ENCODE measurements at regions not wholly inside any gene's neighbourhood (a gene's known extent, or its start where the extent isn't known, plus 50 kb on each side); places are given as distances from the start of the nearest gene placed in this dataset.

DNA sequence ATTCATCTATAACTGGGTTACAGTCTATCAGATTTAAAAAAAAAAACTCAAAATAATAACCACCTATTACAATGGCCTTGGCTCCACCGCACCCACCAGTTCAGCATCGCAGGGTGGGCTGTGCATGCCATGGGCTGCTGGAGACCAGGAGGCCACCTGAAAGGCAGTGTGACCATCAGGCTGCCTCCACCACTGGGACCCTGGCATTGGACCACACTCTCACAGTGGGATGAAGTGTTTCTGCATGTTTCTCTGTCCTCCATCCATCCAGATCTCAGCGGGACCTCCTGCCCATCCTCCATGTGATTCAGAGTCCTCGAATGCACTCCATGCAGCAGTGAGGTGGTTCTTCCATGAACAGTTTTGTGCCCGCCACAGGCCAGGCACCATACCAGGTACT, 206.1 kb upstream of the CST7 start:
- no peaks in the 10 kb centered on the region for H3K36me3 ChIP-seq (ENCODE audit: control insufficient read depth, low read length)
- no peaks in the 10 kb centered on the region for H3K4me1 ChIP-seq (ENCODE audit: control insufficient read depth, low read length)
- no peak overlapping the region for H3K27ac ChIP-seq (ENCODE audit: low read depth, low read length)
- no peak overlapping the region for H3K4me3 ChIP-seq (ENCODE audit: low read length)
- H3K27me3 ChIP-seq (ENCODE audit: control insufficient read depth, low read length): no peaks in the 10 kb centered on the region; the same call in 1 of the 2 replicates
- H3K79me2 ChIP-seq (ENCODE audit: control insufficient read depth, low read length): no peaks in the 10 kb centered on the region
- no peaks in the 10 kb centered on the region for H3K9me3 ChIP-seq (ENCODE audit: control insufficient read depth, insufficient read depth, low read length)
- no peaks in the 10 kb centered on the region for H3F3A ChIP-seq (ENCODE audit: control insufficient read depth, insufficient read depth)
- H3K4me2 ChIP-seq (ENCODE audit: low read length): no peak overlapping the region
- H4K20me1 ChIP-seq (ENCODE audit: control insufficient read depth, insufficient read depth, low read depth, low read length): no peaks in the 10 kb centered on the region
- TF ChIP-seq, protein P1, sequence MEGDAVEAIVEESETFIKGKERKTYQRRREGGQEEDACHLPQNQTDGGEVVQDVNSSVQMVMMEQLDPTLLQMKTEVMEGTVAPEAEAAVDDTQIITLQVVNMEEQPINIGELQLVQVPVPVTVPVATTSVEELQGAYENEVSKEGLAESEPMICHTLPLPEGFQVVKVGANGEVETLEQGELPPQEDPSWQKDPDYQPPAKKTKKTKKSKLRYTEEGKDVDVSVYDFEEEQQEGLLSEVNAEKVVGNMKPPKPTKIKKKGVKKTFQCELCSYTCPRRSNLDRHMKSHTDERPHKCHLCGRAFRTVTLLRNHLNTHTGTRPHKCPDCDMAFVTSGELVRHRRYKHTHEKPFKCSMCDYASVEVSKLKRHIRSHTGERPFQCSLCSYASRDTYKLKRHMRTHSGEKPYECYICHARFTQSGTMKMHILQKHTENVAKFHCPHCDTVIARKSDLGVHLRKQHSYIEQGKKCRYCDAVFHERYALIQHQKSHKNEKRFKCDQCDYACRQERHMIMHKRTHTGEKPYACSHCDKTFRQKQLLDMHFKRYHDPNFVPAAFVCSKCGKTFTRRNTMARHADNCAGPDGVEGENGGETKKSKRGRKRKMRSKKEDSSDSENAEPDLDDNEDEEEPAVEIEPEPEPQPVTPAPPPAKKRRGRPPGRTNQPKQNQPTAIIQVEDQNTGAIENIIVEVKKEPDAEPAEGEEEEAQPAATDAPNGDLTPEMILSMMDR (IDR thresholded peaks at IDR 0.05; ENCODE audit: low read depth, low read length, poor library complexity, severe bottlenecking): no peak
- TF ChIP-seq EZH2phosphoT487 (IDR thresholded peaks at IDR 0.05; ENCODE audit: borderline replicate concordance, low read length): no peak
- H3K9me2 ChIP-seq (replicated peaks; ENCODE audit: control insufficient read depth, low read length): no peaks in the 10 kb centered on the region

DNA sequence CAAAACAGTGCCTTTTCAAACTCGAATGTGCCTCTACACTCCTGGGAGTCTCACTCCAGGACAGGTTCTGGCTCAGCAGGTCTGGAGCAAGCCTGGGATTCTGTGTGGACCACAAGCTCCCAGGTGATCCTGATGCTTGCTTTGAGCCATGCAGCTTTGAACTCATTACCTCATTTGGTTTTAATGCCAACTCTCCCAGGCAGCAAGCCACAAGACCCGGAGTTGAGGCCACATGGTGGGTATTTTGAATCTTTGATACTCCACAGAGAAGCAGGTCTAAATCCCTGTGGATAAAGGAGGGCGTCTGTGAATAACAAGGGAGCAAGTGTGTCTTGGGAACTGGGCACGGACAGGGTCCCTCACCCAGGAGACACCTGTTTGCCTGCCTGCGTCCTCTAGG, 205.4 kb upstream of the CST7 start:
- TF ChIP-seq EZH2phosphoT487 (IDR thresholded peaks at IDR 0.05; ENCODE audit: borderline replicate concordance, low read length): no peak
- TF ChIP-seq, protein P1 (IDR thresholded peaks at IDR 0.05; ENCODE audit: low read depth, low read length, poor library complexity, severe bottlenecking): no peak
- Histone ChIP-seq H3K4me1 (ENCODE audit: control insufficient read depth, low read length) (no peaks in the 10 kb centered on the region), H4K20me1 (ENCODE audit: control insufficient read depth, insufficient read depth, low read depth, low read length) (no peaks in the 10 kb centered on the region), H3K27me3 (ENCODE audit: control insufficient read depth, low read length) (no peaks in the 10 kb centered on the region; the same call in 1 of the 2 replicates), H3K9me2 (replicated peaks; ENCODE audit: control insufficient read depth, low read length) (no peaks in the 10 kb centered on the region), H3K36me3 (ENCODE audit: control insufficient read depth, low read length) (no peaks in the 10 kb centered on the region), H3K4me2 (ENCODE audit: low read length) (no peak overlapping the region), H3K79me2 (ENCODE audit: control insufficient read depth, low read length) (no peaks in the 10 kb centered on the region), H3K27ac (ENCODE audit: low read depth, low read length) (no peak overlapping the region), H3K9me3 (ENCODE audit: control insufficient read depth, insufficient read depth, low read length) (no peaks in the 10 kb centered on the region), H3K4me3 (ENCODE audit: low read length) (no peak overlapping the region), H3F3A (ENCODE audit: control insufficient read depth, insufficient read depth) (no peaks in the 10 kb centered on the region)

DNA sequence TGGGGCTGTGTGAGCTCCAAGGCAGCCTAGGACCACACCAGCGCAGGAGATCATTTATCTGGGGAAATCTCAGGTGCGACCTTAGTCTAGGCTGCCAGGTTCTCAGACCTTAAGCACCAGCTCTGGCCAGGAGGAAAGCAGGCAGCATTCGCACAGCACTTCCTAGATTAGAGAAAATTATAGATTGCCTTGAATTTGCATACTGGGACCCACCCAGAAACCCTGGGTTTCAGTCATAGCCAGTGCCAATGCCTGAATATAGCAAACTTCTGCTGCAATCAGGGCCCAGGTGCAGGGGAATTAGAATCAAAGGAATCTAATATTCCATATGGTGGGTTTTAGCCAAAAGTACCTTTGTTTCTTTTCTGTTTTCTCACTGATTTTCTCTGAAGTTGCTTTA, 204.3 kb upstream of the CST7 start:
- Histone ChIP-seq H3K9me3 (ENCODE audit: control insufficient read depth, insufficient read depth, low read length) (no peaks in the 10 kb centered on the region), H3K79me2 (ENCODE audit: control insufficient read depth, low read length) (no peaks in the 10 kb centered on the region), H3K4me2 (ENCODE audit: low read length) (no peak overlapping the region), H3K27ac (ENCODE audit: low read depth, low read length) (no peak overlapping the region), H3K4me3 (ENCODE audit: low read length) (no peak overlapping the region), H3K9me2 (replicated peaks; ENCODE audit: control insufficient read depth, low read length) (no peaks in the 10 kb centered on the region), H3F3A (ENCODE audit: control insufficient read depth, insufficient read depth) (no peaks in the 10 kb centered on the region), H3K36me3 (ENCODE audit: control insufficient read depth, low read length) (no peaks in the 10 kb centered on the region), H3K4me1 (ENCODE audit: control insufficient read depth, low read length) (no peaks in the 10 kb centered on the region), H3K27me3 (ENCODE audit: control insufficient read depth, low read length) (no peaks in the 10 kb centered on the region), H4K20me1 (ENCODE audit: control insufficient read depth, insufficient read depth, low read depth, low read length) (no peaks in the 10 kb centered on the region)
- TF ChIP-seq EZH2phosphoT487 (IDR thresholded peaks at IDR 0.05; ENCODE audit: borderline replicate concordance, low read length): no peak
- TF ChIP-seq, protein P1 (IDR thresholded peaks at IDR 0.05; ENCODE audit: low read depth, low read length, poor library complexity, severe bottlenecking): no peak

DNA sequence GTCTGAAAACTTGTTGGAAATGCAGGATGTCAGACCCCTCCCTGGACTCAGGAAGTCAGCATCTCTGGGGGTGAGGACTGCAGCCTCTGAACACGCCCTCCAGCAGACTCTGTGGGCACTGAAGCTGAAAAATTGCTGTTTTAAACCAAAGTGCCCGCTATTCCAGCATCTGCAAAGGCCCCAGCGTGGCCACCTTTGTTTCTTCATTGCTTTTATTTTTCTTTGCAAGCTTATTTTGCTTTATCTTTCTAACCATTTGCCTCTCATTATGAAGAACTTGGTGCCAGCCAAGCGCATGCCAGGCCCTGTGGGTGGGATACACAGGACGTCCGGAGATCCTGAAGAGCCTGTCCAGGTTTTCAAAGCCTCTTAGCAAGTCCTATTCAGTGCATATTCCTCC, 203.9 kb upstream of the CST7 start:
- no peak overlapping the region for H3K4me2 ChIP-seq (ENCODE audit: low read length)

More for the DNA sequence above, 203.9 kb upstream of the CST7 start:
- TF ChIP-seq EZH2phosphoT487 (IDR thresholded peaks at IDR 0.05; ENCODE audit: borderline replicate concordance, low read length): no peak
- TF ChIP-seq, protein P1 (IDR thresholded peaks at IDR 0.05; ENCODE audit: low read depth, low read length, poor library complexity, severe bottlenecking): no peak
- Histone ChIP-seq H3K27me3 (ENCODE audit: control insufficient read depth, low read length) (no peaks in the 10 kb centered on the region), H4K20me1 (ENCODE audit: control insufficient read depth, insufficient read depth, low read depth, low read length) (no peaks in the 10 kb centered on the region), H3K36me3 (ENCODE audit: control insufficient read depth, low read length) (no peaks in the 10 kb centered on the region), H3F3A (ENCODE audit: control insufficient read depth, insufficient read depth) (no peaks in the 10 kb centered on the region), H3K4me1 (ENCODE audit: control insufficient read depth, low read length) (no peaks in the 10 kb centered on the region), H3K27ac (ENCODE audit: low read depth, low read length) (no peak overlapping the region), H3K9me3 (ENCODE audit: control insufficient read depth, insufficient read depth, low read length) (no peaks in the 10 kb centered on the region), H3K9me2 (replicated peaks; ENCODE audit: control insufficient read depth, low read length) (no peaks in the 10 kb centered on the region), H3K79me2 (ENCODE audit: control insufficient read depth, low read length) (no peaks in the 10 kb centered on the region), H3K4me3 (ENCODE audit: low read length) (no peak overlapping the region)

Data from DOHH2 (cell line).